CD4-positive, alpha-beta T cell treated with Interleukin-12 subunit alpha and Interleukin-12 subunit beta, for 1 hour (primary cell): ENCODE measurements at regions not wholly inside any gene's neighbourhood (a gene's known extent, or its start where the extent isn't known, plus 50 kb on each side); places are given as distances from the start of the nearest gene placed in this dataset.

Source experiments
- DNase-seq: peaks from one replicate; pipeline ENCODE4 v3.0.0-alpha.2; 2020

- no peak for DNase-seq
These were observed 211.2 kb upstream of the CTAGE1 start for GRCh38 chr18:22628795-22629510.

- DNase-seq = no peak
These were observed 213.3 kb upstream of the CTAGE1 start for GRCh38 chr18:22630980-22631379.

GRCh38 chr18:22632191-22632590, 214.5 kb upstream of the CTAGE1 start:
- DNase-seq = no peak

- no peak for DNase-seq
These were observed 216.7 kb upstream of the CTAGE1 start for GRCh38 chr18:22634464-22634863.

- DNase-seq = no peak
These were observed 220.1 kb upstream of the CTAGE1 start for GRCh38 chr18:22637787-22638186.

GRCh38 chr18:22639026-22639463, 221.3 kb upstream of the CTAGE1 start:
- no peak for DNase-seq

GRCh38 chr18:22639561-22639960, 221.8 kb upstream of the CTAGE1 start:
- no peak for DNase-seq

GRCh38 chr18:22640281-22640842, 222.6 kb upstream of the CTAGE1 start:
- no peak for DNase-seq

- DNase-seq = no peak
These were observed 224.2 kb upstream of the CTAGE1 start for GRCh38 chr18:22641958-22642357.

- no peak for DNase-seq
These were observed 226.0 kb upstream of the CTAGE1 start for GRCh38 chr18:22643731-22644130.

GRCh38 chr18:22650247-22650646, 232.5 kb upstream of the CTAGE1 start:
- no peak for DNase-seq

- DNase-seq = no peak
These were observed 239.9 kb upstream of the CTAGE1 start for GRCh38 chr18:22657619-22658018.

GRCh38 chr18:22658318-22658717, 240.6 kb upstream of the CTAGE1 start:
- DNase-seq = no peak

GRCh38 chr18:22663378-22663777, 245.7 kb upstream of the CTAGE1 start:
- DNase-seq = no peak

GRCh38 chr18:22666411-22666940, 248.8 kb upstream of the CTAGE1 start:
- DNase-seq = no peak

- no peak for DNase-seq
These were observed 249.4 kb upstream of the CTAGE1 start for GRCh38 chr18:22667156-22667555.

GRCh38 chr18:22667616-22668422, 250.1 kb upstream of the CTAGE1 start:
- DNase-seq = no peak

- no peak for DNase-seq
These were observed 250.8 kb upstream of the CTAGE1 start for GRCh38 chr18:22668496-22668895.

GRCh38 chr18:22670914-22671313, 253.2 kb upstream of the CTAGE1 start:
- no peak for DNase-seq

- DNase-seq = no peak
These were observed 255.6 kb upstream of the CTAGE1 start for GRCh38 chr18:22673182-22673862.

- no peak for DNase-seq
These were observed 256.6 kb upstream of the CTAGE1 start for GRCh38 chr18:22674272-22674671.

GRCh38 chr18:22675006-22675405, 257.3 kb upstream of the CTAGE1 start:
- no peak for DNase-seq

- DNase-seq = no peak
These were observed 256.7 kb upstream of the RBBP8 start for GRCh38 chr18:22676423-22676822.
